Tongue (tissue), 1 donor: ENCODE measurements at regions not wholly inside any gene's neighbourhood (a gene's known extent, or its start where the extent isn't known, plus 50 kb on each side); places are given as distances from the start of the nearest gene placed in this dataset.
"Not testable (repeated sequence)": the region's sequence is repeated elsewhere in the genome, so short reads cannot be mapped to it uniquely, and the experiment has no call there.

Source experiments
- DNase-seq: peaks from one replicate; pipeline ENCODE4 v3.0.0-alpha.2; 2015

- DNase-seq = no peak
Measured at GRCh38 chr9:90979639-90980038, 178.0 kb downstream of the SYK start.

DNA sequence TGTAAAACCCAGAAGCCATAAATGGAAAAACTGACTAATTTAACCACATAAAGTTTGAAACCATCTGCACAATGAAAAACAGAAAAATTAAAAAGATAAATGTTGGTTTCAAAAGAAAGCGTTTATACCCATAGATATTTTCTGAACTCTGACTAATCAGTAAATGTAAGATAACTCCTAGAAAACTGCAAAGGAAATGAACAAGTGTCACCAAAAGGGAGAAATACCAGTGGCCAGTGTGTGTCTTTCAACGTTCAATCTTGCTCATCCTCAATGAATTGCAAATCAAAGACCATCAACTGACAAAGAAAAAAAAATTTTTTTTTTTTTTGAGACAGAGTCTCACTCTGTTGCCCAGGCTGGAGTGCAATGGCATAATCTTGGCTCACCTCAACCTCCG lies 180.1 kb downstream of the SYK start:
- DNase-seq = no peak

DNA sequence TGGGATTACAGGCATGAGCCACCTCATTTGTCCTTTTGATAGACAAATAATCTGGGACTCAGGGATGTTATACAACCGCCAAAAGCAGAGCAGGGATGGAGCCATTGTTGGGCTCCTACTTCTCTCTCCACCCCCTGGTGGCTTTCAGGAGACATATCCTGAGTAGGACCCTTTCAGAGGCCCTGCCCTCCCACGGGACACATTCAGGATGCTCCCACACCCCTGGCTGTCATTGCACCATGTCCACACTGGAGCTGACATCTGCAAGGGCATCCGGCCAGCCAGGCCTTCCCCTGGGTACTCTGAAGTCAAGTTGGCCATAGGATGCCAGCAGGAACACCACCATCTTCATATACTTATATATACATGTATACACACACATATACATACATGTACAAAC lies 181.8 kb downstream of the SYK start:
- no peak for DNase-seq

GRCh38 chr9:90985631-90986030 lies 184.0 kb downstream of the SYK start:
- peak; percentile 57 for DNase-seq

DNA sequence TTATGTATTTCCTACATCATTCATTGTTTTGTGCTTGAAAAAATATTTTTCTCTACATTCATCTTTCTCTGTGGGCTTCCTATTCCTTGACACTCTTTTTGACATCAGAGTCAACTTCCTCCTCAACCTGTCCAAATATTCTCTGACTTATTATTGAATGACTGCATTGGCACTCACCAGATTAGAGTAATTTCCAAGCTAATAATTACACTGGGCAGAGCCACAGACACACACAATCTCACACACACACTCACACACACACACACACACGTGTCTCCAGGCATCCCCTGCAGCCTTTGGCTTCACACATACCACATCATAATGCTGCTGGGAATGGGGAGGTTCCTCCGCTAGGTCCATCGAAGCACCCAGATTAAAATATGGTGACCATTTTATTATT lies 184.5 kb downstream of the SYK start:
- DNase-seq = no peak

GRCh38 chr9:90987566-90987965 lies 185.9 kb downstream of the SYK start:
- DNase-seq = no peak

GRCh38 chr9:90988318-90988717 lies 186.7 kb downstream of the SYK start:
- no peak for DNase-seq

GRCh38 chr9:90991953-90992352 lies 190.3 kb downstream of the SYK start:
- no peak for DNase-seq

- DNase-seq = no peak
Measured at GRCh38 chr9:90995516-90995915, 193.9 kb downstream of the SYK start.

GRCh38 chr9:90996154-90997065 lies 194.8 kb downstream of the SYK start:
- DNase-seq = no peak

DNA sequence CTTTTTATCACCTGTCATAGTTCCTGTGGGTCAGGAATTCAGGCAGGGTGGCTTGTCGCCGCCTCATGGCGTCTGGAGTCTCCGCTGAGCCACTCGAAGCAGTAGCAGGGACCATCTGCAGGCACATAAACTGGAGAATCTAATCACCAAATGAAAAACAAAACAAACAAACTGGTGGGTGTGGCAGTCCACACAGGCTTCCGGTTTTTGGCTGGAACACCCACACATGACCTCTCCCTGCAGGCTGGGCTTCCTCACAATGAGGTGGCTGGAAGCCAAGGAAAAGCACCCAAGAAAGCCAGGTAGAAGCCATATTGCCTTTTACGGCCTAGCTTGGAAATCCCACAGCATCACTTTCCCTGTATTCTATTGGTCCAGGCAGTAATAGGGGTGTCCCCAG lies 197.0 kb downstream of the SYK start:
- no peak for DNase-seq

- DNase-seq = peak; percentile 48
Measured at GRCh38 chr9:90999425-91000397, 198.1 kb downstream of the SYK start.

GRCh38 chr9:91001146-91001611 lies 199.6 kb downstream of the SYK start:
- peak; percentile 43 for DNase-seq

DNA sequence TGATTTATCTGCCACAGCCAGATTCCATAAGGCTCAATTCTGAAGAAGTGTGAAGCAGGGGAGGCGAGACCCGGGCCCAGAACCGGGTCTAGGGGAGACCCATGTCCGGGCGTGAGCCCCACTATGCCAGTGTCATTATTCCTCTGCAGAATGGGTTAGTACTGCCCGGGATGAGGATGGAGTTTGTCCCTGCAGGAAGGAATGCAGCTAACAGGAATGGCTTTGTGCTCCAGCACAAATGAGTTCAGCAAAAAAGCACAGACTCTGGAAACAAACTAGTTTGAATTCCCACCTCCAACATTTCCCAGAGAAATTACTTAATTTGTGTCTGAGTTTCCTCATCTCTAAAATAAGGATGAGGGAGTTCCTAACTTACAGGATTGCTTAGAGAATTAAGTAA lies 202.9 kb downstream of the SYK start:
- DNase-seq = no peak

GRCh38 chr9:91004992-91005391 lies 203.4 kb downstream of the SYK start:
- DNase-seq = no peak

- no peak for DNase-seq
Measured at GRCh38 chr9:91006046-91006445, 204.4 kb downstream of the SYK start.

- DNase-seq = no peak
Measured at GRCh38 chr9:91008568-91008967, 206.9 kb downstream of the SYK start.

DNA sequence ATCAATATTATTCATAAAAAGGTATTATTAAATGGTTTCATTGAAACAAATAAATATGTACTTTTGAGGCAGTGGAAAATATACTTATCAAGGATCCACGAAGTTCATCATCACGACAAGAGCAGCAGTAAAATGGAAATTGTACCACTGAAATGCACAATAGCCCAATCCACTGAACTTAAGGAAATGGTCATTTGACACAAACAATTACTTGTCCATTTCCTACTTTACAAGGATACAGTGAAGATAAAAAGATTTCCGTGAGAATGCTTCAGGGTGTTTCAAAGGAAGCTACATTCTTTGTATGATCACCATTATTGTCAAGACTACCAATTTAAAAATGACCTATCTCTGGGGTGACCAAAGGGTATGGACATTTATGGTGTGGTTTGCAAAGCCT lies 210.3 kb downstream of the SYK start:
- DNase-seq = no peak

- no peak for DNase-seq
Measured at GRCh38 chr9:91012933-91013841, 211.6 kb downstream of the SYK start.

GRCh38 chr9:91017245-91017644 lies 215.6 kb downstream of the SYK start:
- no peak for DNase-seq

DNA sequence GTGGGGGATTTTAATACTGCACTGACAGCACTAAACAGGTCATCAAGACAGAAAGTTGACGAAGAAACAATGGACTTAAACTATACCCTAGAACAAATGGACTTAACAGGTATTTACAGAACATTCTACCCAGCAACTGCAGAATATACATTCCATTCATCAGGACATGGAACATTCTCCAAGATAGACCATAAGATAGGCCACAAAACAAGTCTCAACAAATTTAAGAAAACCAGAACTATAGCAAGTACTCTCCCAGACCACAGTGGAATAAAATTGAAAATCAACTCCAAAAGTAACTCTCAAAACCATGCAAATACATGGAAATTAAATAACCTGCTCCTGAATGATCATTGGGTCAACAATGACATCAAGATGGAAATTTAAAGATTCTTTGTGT lies 218.3 kb downstream of the SYK start:
- not testable (repeated sequence) for DNase-seq

DNA sequence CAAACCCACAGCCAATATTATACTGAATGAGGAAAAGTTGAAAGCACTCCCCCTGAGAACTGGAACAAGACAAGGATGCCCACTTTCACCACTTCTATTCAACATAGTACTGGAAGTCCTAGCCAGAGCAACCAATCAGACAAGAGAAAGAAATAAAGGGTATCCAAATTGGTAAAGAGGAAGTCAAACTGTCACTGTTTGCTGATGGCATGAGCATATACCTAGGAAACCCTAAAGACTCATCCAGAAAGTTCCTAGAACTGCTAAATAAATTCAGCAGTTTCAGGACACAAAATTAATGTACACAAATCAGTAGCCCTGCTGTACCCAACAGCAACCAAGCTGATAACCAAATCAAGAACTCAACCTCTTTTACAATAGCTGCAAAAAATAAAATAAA lies 220.0 kb downstream of the SYK start:
- not testable (repeated sequence) for DNase-seq
